GM12873 (cell line): ENCODE measurements at regions not wholly inside any gene's neighbourhood (a gene's known extent, or its start where the extent isn't known, plus 50 kb on each side); places are given as distances from the start of the nearest gene placed in this dataset.

ENCODE experiments used
- TF ChIP-seq, protein P1 (sequence below): IDR thresholded peaks from 2 replicates; pipeline ENCODE4 v1.5.1; 2012; ENCODE audit warnings: low read depth, mild to moderate bottlenecking, moderate library complexity, low read length, control low read depth; ENCODE audit not compliant: insufficient read depth; ENCODE audit errors: missing control alignments

DNA sequence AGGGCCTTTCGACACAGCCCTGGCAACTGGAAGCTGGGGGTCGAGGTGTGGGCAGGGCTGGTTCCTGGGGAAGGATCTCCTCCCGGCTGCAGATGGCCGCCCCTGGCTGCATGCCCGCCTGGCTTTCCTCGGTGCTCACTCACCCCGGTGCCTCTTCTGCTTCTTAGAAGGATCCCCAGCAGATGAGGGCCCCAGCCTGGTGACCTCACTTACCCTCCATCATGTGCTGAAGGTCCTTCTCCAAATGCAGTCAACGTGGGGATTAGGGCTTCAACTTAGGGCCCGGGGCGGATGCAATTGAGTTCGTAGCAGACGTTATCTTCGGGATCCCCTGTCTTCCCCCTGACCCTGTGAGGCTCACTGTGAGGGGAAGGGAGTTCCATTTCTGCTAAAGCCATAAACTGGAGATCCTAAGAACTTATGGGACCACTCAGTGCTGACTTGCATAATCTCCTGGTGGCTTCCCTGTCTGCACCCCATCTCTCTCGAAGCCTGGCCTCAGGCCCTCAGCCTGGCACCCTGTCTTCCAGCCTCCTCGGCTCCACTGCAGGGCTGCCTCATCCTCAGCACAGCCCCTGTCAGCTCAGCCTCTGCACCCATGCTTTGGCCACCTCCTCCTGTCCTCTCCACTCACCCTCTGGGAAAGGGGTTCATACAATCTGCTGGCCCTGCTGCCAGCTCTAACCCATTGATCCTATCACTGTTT lies 92.6 kb downstream of the THBS2 start:
- TF ChIP-seq, protein P1, sequence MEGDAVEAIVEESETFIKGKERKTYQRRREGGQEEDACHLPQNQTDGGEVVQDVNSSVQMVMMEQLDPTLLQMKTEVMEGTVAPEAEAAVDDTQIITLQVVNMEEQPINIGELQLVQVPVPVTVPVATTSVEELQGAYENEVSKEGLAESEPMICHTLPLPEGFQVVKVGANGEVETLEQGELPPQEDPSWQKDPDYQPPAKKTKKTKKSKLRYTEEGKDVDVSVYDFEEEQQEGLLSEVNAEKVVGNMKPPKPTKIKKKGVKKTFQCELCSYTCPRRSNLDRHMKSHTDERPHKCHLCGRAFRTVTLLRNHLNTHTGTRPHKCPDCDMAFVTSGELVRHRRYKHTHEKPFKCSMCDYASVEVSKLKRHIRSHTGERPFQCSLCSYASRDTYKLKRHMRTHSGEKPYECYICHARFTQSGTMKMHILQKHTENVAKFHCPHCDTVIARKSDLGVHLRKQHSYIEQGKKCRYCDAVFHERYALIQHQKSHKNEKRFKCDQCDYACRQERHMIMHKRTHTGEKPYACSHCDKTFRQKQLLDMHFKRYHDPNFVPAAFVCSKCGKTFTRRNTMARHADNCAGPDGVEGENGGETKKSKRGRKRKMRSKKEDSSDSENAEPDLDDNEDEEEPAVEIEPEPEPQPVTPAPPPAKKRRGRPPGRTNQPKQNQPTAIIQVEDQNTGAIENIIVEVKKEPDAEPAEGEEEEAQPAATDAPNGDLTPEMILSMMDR: no peak

DNA sequence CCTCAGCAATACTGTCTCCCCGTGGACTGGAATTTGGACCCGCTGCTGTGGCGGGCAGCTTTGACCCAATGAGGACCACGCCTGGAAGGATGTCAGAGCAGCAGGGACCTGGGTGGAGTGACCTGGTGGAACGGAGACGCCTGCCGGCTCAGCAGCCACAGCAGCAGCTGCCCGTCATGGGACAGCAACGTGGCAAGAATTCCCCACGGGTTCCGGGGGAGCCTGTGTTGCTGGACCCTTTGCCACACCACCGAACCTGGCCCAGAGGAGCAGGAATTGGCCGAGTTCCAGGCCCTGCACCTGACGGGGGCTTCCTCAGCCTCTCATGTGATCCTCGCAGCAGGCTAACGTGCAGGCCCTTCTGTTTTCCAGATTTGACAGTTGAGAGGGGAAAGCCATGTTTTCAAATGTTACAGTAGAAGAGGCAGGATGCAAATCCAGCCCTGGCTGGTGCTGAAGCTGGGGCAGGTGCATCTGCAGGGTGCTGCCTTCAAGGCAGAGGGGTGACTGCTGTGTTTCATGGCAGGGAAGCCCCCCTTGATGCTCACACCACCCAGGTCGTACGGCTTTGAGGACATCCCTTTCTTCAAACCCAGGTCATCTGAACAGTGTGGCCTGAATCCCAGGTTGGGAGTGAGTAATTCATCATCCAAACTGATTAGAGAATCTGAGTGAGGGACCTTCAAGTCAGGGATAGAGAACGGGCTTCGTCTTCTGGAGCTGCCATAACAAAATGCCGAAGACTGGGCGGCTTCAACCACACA lies 93.4 kb downstream of the THBS2 start:
- TF ChIP-seq, protein P1: no peak

DNA sequence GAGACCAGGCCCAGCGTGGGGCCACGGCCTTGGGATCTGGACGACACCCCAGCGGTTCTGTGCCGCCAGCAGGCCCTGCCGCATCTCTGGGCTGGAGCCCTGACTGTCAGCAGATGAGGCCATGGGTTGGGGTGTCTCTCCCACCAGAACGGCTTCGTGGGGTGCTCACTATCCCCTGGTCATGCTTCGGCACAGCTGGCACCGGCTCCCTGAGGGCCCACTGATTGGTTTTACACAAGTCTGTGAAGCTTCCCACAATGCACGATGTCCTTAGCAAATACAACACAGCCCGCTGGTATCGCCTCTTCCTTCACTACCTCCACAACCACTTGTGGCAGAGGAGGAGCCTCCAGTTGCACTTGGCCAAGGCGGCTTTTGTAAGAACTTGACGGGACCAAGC lies 94.3 kb downstream of the THBS2 start:
- TF ChIP-seq, protein P1: no peak

DNA sequence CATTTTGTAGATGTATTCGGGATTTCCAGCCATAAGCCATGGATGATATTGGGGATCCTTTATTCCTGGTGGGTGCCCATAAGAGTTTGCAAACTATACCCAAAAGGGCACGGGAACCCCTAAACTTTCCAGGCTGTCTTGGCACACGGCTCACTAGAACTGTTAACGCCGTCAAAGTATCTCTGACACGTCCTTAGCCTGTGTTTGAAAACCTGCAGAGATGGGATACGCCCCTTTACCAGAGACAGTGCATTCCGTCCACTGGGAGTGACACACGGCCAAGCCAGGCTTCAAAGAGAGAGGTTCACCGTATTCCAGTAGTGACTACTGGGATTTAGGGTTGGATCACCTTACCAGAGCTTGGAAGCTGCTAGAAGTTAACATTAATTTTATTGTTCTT lies 95.0 kb downstream of the THBS2 start:
- TF ChIP-seq, protein P1: no peak

DNA sequence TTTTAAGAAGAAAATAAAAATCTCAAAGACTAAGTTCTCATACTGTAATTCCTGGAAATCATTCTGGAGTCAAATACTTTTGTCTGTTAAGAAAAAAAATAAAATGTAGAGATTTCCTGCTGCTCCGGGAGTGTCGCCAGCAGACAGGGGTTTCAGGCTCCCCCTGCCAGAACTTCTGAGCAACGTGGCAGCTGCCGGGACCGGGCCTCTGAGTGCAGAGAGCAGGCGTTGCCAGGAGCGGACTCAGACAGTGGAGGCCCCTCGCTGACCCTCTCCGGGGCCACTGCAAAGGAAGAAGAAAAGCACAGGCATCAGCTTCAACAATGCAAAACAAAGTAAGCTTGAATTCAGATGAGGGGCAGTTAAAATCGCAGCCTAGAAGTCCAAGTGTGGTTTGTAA lies 95.5 kb downstream of the THBS2 start:
- TF ChIP-seq, protein P1: no peak

DNA sequence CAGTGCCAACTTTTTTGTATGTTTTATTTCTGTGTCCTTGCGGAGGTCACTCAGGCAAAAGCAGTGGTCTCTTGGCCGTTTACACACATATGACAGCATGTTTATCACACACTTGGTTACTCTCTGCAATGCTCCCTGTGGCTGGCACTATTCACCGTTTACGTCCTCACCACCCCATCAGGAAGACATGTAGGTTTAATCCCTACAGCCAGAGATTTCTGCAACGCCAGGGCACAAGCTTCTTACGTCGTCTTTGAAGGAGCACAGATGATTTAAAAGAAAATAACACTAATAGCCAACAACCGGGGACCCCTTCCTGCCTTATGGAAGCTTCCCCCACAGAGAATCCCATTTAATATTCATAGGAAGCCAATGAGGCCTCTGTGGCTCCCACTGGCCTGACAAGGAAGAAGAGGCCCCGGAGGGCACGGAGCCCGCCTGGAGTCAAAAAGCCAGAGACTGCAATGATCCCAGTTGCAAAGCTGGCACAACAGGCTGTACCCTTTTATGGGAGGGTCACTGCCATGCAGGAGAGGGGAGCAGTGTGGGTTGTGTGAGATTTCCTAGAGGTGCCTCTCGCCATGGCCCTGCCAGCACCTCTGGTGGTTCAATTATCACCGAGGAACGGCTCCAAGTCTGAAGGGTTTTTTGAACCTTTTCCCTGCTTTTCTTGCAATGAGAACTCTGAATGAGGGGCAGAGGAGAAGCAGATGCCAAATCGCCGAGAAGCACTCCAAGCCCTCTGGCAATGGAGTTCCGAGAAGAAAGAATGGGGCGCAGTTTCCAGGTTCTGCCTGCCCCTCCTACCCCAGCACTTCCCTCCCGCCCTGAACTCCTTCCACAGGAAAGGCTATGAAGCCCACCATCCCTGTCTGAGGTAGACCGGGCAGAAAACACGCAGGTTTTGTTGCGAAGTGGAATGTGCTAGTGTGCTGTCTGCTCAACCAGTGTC lies 96.2 kb downstream of the THBS2 start:
- TF ChIP-seq, protein P1: no peak

DNA sequence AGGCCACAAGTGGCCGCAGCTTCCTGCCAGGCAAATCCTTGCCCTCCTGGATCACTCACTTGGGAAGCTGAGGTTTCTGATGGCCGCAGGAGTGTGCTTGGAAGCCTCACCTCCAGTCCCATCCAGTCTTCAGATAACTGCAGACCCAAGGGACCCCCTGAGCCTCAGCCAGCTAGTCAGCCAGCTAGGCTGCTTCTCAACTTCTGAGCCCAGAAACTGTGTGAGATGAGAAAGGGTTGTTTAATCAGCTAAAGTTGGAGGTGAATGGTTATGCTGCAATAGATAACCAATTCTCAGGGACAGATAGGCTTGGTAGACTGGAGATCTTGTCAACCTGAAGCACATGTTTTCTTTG lies 96.9 kb downstream of the THBS2 start:
- TF ChIP-seq, protein P1: no peak
